CD14-positive monocyte (primary cell): ENCODE measurements at regions not wholly inside any gene's neighbourhood (a gene's known extent, or its start where the extent isn't known, plus 50 kb on each side); places are given as distances from the start of the nearest gene placed in this dataset.

Experiments
- DNase-seq, 3 donors: peaks; one replicate each; pipeline ENCODE4 v3.0.0-alpha.2; 2011 to 2022
- H2AFZ ChIP-seq: 2 replicates; pipeline ENCODE4 v1.6.0; 2012; ENCODE audit warnings: mild to moderate bottlenecking, low read depth, low read length, inconsistent platforms; ENCODE audit not compliant: insufficient read depth, poor library complexity, severe bottlenecking
- H3K27ac ChIP-seq, 2 donors: 1 replicate in 1 of 2; 2 replicates in 1 of 2; pipeline ENCODE4 v1.5.1; 2012 to 2013; ENCODE audit warnings: low read length in 2 of 2, control low read depth in 1 of 2, inconsistent platforms in 1 of 2, low read depth in 1 of 2, mild to moderate bottlenecking in 1 of 2
- H3K27me3 ChIP-seq, 2 donors: one replicate each; pipeline versions ENCODE4 v1.6.0 to v1.6.1; 2011 to 2013; ENCODE audit warnings: low read length in 2 of 2; ENCODE audit not compliant: control insufficient read depth in 2 of 2, insufficient read depth in 2 of 2
- H3K36me3 ChIP-seq, 2 donors: replicated peaks in 1 of 2; 1 replicate in 1 of 2; 2 replicates in 1 of 2; pipeline versions ENCODE4 v1.5.1 to v1.6.1; 2012 to 2013; ENCODE audit warnings: low read length in 2 of 2, control low read depth in 1 of 2, inconsistent platforms in 1 of 2, mild to moderate bottlenecking in 1 of 2; ENCODE audit not compliant: insufficient read depth in 2 of 2, control insufficient read depth in 1 of 2
- H3K4me1 ChIP-seq, 2 donors: 1 replicate in 1 of 2; 2 replicates in 1 of 2; pipeline versions ENCODE4 v1.5.1 to v1.6.1; 2012 to 2013; ENCODE audit warnings: low read length in 2 of 2, control low read depth in 1 of 2, inconsistent platforms in 1 of 2, mild to moderate bottlenecking in 1 of 2, moderate library complexity in 1 of 2; ENCODE audit not compliant: insufficient read depth in 2 of 2, control insufficient read depth in 1 of 2
- H3K4me2 ChIP-seq: replicated peaks from 2 replicates; pipeline ENCODE3; 2012; ENCODE audit warnings: low read length, moderate library complexity, mild to moderate bottlenecking; ENCODE audit not compliant: poor library complexity, severe bottlenecking; ENCODE audit errors: extremely low read depth
- H3K4me3 ChIP-seq, 3 experiments: fragments of 200-600 bp in 1 of 3; sonication (generic) in 1 of 3; replicated peaks in 1 of 3; 1 replicate in 2 of 3; 2 replicates in 1 of 3; pipeline ENCODE4 v1.5.1; 2011 to 2013; ENCODE audit warnings: low read length in 3 of 3, mild to moderate bottlenecking in 3 of 3, control low read depth in 2 of 3, low read depth in 2 of 3, inconsistent platforms in 1 of 3, moderate library complexity in 1 of 3
- H3K79me2 ChIP-seq: 2 replicates; pipeline ENCODE4 v1.6.0; 2012; ENCODE audit warnings: mild to moderate bottlenecking, control low read depth, inconsistent platforms, low read length, moderate library complexity; ENCODE audit not compliant: insufficient read depth
- H3K9ac ChIP-seq: 2 replicates; pipeline ENCODE4 v1.6.0; 2017; ENCODE audit warnings: low read length, mild to moderate bottlenecking; ENCODE audit not compliant: insufficient read depth, poor library complexity, severe bottlenecking
- H3K9me3 ChIP-seq, 2 donors: replicated peaks in 1 of 2; 1 replicate in 1 of 2; 2 replicates in 1 of 2; pipeline versions ENCODE4 v1.5.1 to v1.6.1; 2012 to 2013; ENCODE audit warnings: low read length in 2 of 2, control low read depth in 1 of 2; ENCODE audit not compliant: control insufficient read depth in 1 of 2, insufficient read depth in 1 of 2
- H4K20me1 ChIP-seq: 2 replicates; pipeline ENCODE4 v1.6.0; 2012; ENCODE audit warnings: mild to moderate bottlenecking, low read length, control low read depth, moderate library complexity; ENCODE audit not compliant: insufficient read depth
- H3K27ac Mint-ChIP-seq, 7 donors: one replicate each; pipeline ENCODE4 v1.8.0; 2020; ENCODE audit warnings: mild to moderate bottlenecking in 7 of 7, mixed read lengths in 7 of 7, moderate library complexity in 6 of 7, inconsistent platforms in 2 of 7
- H3K27me3 Mint-ChIP-seq, 3 donors: one replicate each; pipeline ENCODE4 v1.8.0; 2021 to 2022; ENCODE audit warnings: low read depth in 3 of 3, mild to moderate bottlenecking in 3 of 3, mixed read lengths in 3 of 3, moderate library complexity in 3 of 3, inconsistent platforms in 1 of 3
- H3K36me3 Mint-ChIP-seq, 2 donors: one replicate each; pipeline ENCODE4 v1.8.0; 2020; ENCODE audit warnings: mixed read lengths in 2 of 2, inconsistent platforms in 1 of 2, mild to moderate bottlenecking in 1 of 2
- H3K4me1 Mint-ChIP-seq: one replicate; pipeline ENCODE4 v1.8.0; 2020; ENCODE audit warnings: mild to moderate bottlenecking, mixed read lengths
- H3K4me3 Mint-ChIP-seq, 2 donors: one replicate each; pipeline ENCODE4 v1.8.0; 2020; ENCODE audit warnings: mild to moderate bottlenecking in 2 of 2, mixed read lengths in 2 of 2, moderate library complexity in 1 of 2
- H3K9me3 Mint-ChIP-seq, 7 donors: one replicate each; pipeline ENCODE4 v1.8.0; 2020 to 2022; ENCODE audit warnings: mixed read lengths in 7 of 7, mild to moderate bottlenecking in 6 of 7, moderate library complexity in 6 of 7, inconsistent platforms in 2 of 7
- CTCF ChIP-seq: fragments of 200-600 bp; IDR thresholded peaks from one replicate; pipeline ENCODE4 v1.8.0; 2022; ENCODE audit warnings: antibody characterized with exemption, mild to moderate bottlenecking
- WGBS: methylation state at CpG from one replicate; pipeline ENCODE4 v1.1.5; 2013; ENCODE audit warnings: missing lambda C conversion rate; ENCODE audit not compliant: insufficient coverage; 5-methylcytosine and 5-hydroxymethylcytosine counted together
- intact Hi-C, 2 donors: fragments of 100-400 bp; cut with micrococcal nuclease; formaldehyde crosslinking; loops; one replicate each; pipeline versions ENCODE4 v1.15.0 to v1.15.1; 2023

- Mint-ChIP-seq H3K27me3 (no peaks in the 10 kb centered on the region), H3K36me3 (no peaks in the 10 kb centered on the region), H3K4me1 (no peaks in the 10 kb centered on the region), H3K27ac (no peak overlapping the region), H3K4me3 (no peak overlapping the region), H3K9me3 (no peaks in the 10 kb centered on the region)
- Histone ChIP-seq H4K20me1 (no peaks in the 10 kb centered on the region), H3K4me2 (no peak overlapping the region), H3K27me3 (no peaks in the 10 kb centered on the region), H2AFZ (no peak overlapping the region), H3K36me3 (no peaks in the 10 kb centered on the region), H3K9ac (no peak overlapping the region), H3K79me2 (no peaks in the 10 kb centered on the region), H3K27ac (no peak overlapping the region), H3K4me3 (no peak overlapping the region), H3K4me1 (no peaks in the 10 kb centered on the region), H3K9me3 (no peaks in the 10 kb centered on the region)
- intact Hi-C loops = no loop called here
- WGBS = 100% methylated on average over 1 of the region's 4 CpGs
- DNase-seq = no peak
- no peak for TF ChIP-seq CTCF
These were observed 1207.1 kb upstream of the CDH18 start for GRCh38 chr5:21195145-21195544.

GRCh38 chr5:21185536-21185935 is 1197.5 kb upstream of the CDH18 start:
- no peak overlapping the region for H2AFZ ChIP-seq
- no peak overlapping the region for H3K4me2 ChIP-seq
- H3K9ac ChIP-seq = no peak overlapping the region
- no peaks in the 10 kb centered on the region for H3K4me1 Mint-ChIP-seq
- H3K9me3 ChIP-seq = peaks cover 0 to 3% of the 10 kb centered on the region in 2 donors
- H3K4me3 ChIP-seq = no peak overlapping the region
- H3K27me3 Mint-ChIP-seq = no peaks in the 10 kb centered on the region
- intact Hi-C loops = no loop called here
- DNase-seq = no peak
- H3K36me3 Mint-ChIP-seq = no peaks in the 10 kb centered on the region
- WGBS = 100% methylated on average over 1 of the region's 5 CpGs
- no peaks in the 10 kb centered on the region for H3K4me1 ChIP-seq
- H3K9me3 Mint-ChIP-seq = peaks cover 0 to 4% (median 2%) of the 10 kb centered on the region in 7 donors
- H3K27ac Mint-ChIP-seq = no peak overlapping the region
- no peak overlapping the region for H3K27ac ChIP-seq
- no peaks in the 10 kb centered on the region for H3K27me3 ChIP-seq
- TF ChIP-seq CTCF = no peak
- H3K36me3 ChIP-seq = no peaks in the 10 kb centered on the region
- no peaks in the 10 kb centered on the region for H4K20me1 ChIP-seq
- no peak overlapping the region for H3K4me3 Mint-ChIP-seq
- H3K79me2 ChIP-seq = no peaks in the 10 kb centered on the region
